ENCODE measurements at regions not wholly inside any gene's neighbourhood (a gene's known extent, or its start where the extent isn't known, plus 50 kb on each side); places are given as distances from the start of the nearest gene placed in this dataset.

- no peak for DNase-seq
- Histone ChIP-seq H4K8ac (replicated peaks; ENCODE audit: insufficient read length, low read depth, low read length) (no peak overlapping the region), H3K79me1 (ENCODE audit: insufficient read depth, low read depth, low read length, poor library complexity, severe bottlenecking) (no peaks in the 10 kb centered on the region), H3K23me2 (ENCODE audit: insufficient read length, low read depth, low read length, poor library complexity, severe bottlenecking) (no peaks in the 10 kb centered on the region), H3K27ac (ENCODE audit: insufficient read length, low read depth, low read length) (no peak overlapping the region), H2BK120ac (ENCODE audit: low read depth, low read length, poor library complexity, severe bottlenecking) (no peak overlapping the region), H3K79me2 (ENCODE audit: insufficient read depth, low read length) (no peaks in the 10 kb centered on the region), H3K4ac (ENCODE audit: low read depth, low read length) (no peak overlapping the region), H4K91ac (ENCODE audit: insufficient read length, low read depth, low read length) (no peak overlapping the region), H2BK5ac (ENCODE audit: insufficient read length, low read length) (no peak overlapping the region), H4K5ac (ENCODE audit: insufficient read length, low read depth, low read length) (no peak overlapping the region), H2AK5ac (ENCODE audit: insufficient read length, low read length) (no peak overlapping the region), H2AFZ (ENCODE audit: low read length) (no peak overlapping the region), H3K56ac (ENCODE audit: insufficient read length, low read depth, low read length) (no peak overlapping the region), H3K9ac (ENCODE audit: extremely low read depth, insufficient read length, low read length) (no peak overlapping the region), H3K23ac (ENCODE audit: insufficient read length, low read depth, low read length) (no peak overlapping the region), H3K4me1 (ENCODE audit: insufficient read depth, low read length) (no peaks in the 10 kb centered on the region), H2BK12ac (ENCODE audit: insufficient read length, low read depth, low read length) (no peak overlapping the region), H3T11ph (ENCODE audit: low read length) (no peak overlapping the region), H3K14ac (ENCODE audit: insufficient read depth, low read length) (no peak overlapping the region), H2BK15ac (ENCODE audit: low read depth, low read length) (no peak overlapping the region), H2BK20ac (ENCODE audit: low read depth, low read length, poor library complexity, severe bottlenecking) (no peak overlapping the region), H3K9me3 (ENCODE audit: control insufficient read depth, low read depth, low read length) (no peaks in the 10 kb centered on the region), H4K20me1 (ENCODE audit: control insufficient read depth, insufficient read depth, insufficient read length) (no peaks in the 10 kb centered on the region), H3K4me2 (ENCODE audit: insufficient read depth, insufficient read length, low read length) (no peak overlapping the region), H3K18ac (ENCODE audit: insufficient read length, low read depth, low read length) (no peak overlapping the region), H3K27me3 (ENCODE audit: insufficient read depth, low read length) (no peaks in the 10 kb centered on the region)
- Mint-ChIP-seq H3K4me3 (no peak overlapping the region), H3K4me1 (0 out of 4 replicates have a peak, but pooled peaks cover 0 to 4% of the 10 kb centered on the region in 2 experiments), H3K27me3 (ENCODE audit: low read depth) (no peaks in the 10 kb centered on the region), H3K9me3 (no peaks in the 10 kb centered on the region), H3K36me3 (ENCODE audit: insufficient read depth in 1 of 3, low read depth in 3 of 3) (no peaks in the 10 kb centered on the region), H3K27ac (no peak overlapping the region)
- no CpG with 5 or more reads among the region's 4 CpGs for WGBS (ENCODE audit: extremely low coverage, insufficient read length, low lambda C conversion rate)
- TF ChIP-seq, protein P1, sequence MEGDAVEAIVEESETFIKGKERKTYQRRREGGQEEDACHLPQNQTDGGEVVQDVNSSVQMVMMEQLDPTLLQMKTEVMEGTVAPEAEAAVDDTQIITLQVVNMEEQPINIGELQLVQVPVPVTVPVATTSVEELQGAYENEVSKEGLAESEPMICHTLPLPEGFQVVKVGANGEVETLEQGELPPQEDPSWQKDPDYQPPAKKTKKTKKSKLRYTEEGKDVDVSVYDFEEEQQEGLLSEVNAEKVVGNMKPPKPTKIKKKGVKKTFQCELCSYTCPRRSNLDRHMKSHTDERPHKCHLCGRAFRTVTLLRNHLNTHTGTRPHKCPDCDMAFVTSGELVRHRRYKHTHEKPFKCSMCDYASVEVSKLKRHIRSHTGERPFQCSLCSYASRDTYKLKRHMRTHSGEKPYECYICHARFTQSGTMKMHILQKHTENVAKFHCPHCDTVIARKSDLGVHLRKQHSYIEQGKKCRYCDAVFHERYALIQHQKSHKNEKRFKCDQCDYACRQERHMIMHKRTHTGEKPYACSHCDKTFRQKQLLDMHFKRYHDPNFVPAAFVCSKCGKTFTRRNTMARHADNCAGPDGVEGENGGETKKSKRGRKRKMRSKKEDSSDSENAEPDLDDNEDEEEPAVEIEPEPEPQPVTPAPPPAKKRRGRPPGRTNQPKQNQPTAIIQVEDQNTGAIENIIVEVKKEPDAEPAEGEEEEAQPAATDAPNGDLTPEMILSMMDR (conservative IDR thresholded peaks at IDR 0.05) = no peak
These were observed 174.0 kb upstream of the CDH20 start for GRCh38 chr18:61159246-61159645.
